Testis (tissue), 2 donors: ENCODE measurements at regions not wholly inside any gene's neighbourhood (a gene's known extent, or its start where the extent isn't known, plus 50 kb on each side); places are given as distances from the start of the nearest gene placed in this dataset.

Experiments
- CTCF ChIP-seq, 3 experiments: fragments of 450-650 bp in 2 of 3; fragments of 200-600 bp in 1 of 3; sonication (generic) in 1 of 3; IDR thresholded peaks; one replicate each; pipeline ENCODE4 v1.5.1; 2016 to 2019; ENCODE audit warnings: antibody characterized with exemption in 3 of 3, mild to moderate bottlenecking in 2 of 3, moderate library complexity in 1 of 3
- POLR2A ChIP-seq: fragments of 450-650 bp; IDR thresholded peaks from one replicate; pipeline ENCODE4 v1.6.1; 2017; ENCODE audit warnings: antibody characterized with exemption, mild to moderate bottlenecking, moderate library complexity

GRCh38 chr2:41865263-41865662 is 182.6 kb upstream of the PKDCC start:
- TF ChIP-seq CTCF (IDR thresholded peaks at IDR 0.05) (no peak), POLR2A (no peak)
